K562 (cell line): ENCODE measurements at regions not wholly inside any gene's neighbourhood (a gene's known extent, or its start where the extent isn't known, plus 50 kb on each side); places are given as distances from the start of the nearest gene placed in this dataset.

Experiments
- CTCF ChIP-seq, 3 experiments: IDR thresholded peaks in 2 of 3; conservative IDR thresholded peaks in 1 of 3; 2 replicates each; pipeline ENCODE4 v1.5.1; 2011 to 2012; ENCODE audit warnings: low read length in 3 of 3, mild to moderate bottlenecking in 3 of 3, control low read depth in 2 of 3, improper control_type of control experiment in 1 of 3, inconsistent platforms in 1 of 3, low read depth in 1 of 3, mixed read lengths in 1 of 3, moderate library complexity in 1 of 3; ENCODE audit not compliant: insufficient read depth in 2 of 3
- TRIM24 ChIP-seq, 2 experiments: fragments of 450-650 bp; IDR thresholded peaks; 2 replicates each; pipeline ENCODE4 v1.6.1; 2016
- ZFP36 ChIP-seq: fragments of 150-350 bp; IDR thresholded peaks from 2 replicates; pipeline ENCODE4 v1.6.1; 2018; ENCODE audit warnings: low read length, low read depth; ENCODE audit not compliant: partially characterized antibody

- no peak for TF ChIP-seq TRIM24 (IDR thresholded peaks at IDR 0.05)
- TF ChIP-seq ZFP36: no peak
- TF ChIP-seq CTCF (IDR thresholded peaks at IDR 0.05 in 2 of 3, conservative IDR thresholded peaks at IDR 0.05 in 1 of 3; ENCODE audit: insufficient read depth in 2 of 3, low read depth in 1 of 3, low read length in 3 of 3): no peak
Observed at GRCh38 chr11:121996574-121996973, 119.4 kb downstream of the BLID start.
